Transverse colon (tissue), 4 donors: ENCODE measurements at regions not wholly inside any gene's neighbourhood (a gene's known extent, or its start where the extent isn't known, plus 50 kb on each side); places are given as distances from the start of the nearest gene placed in this dataset.

Experiments
- DNase-seq: peaks from one replicate; pipeline ENCODE4 v3.0.0-alpha.2; 2019
- H3K27ac ChIP-seq, 4 donors: fragments of 200-600 bp; sonication (generic); 2 replicates each; pipeline ENCODE4 v1.5.1; 2016 to 2018; ENCODE audit warnings: inconsistent platforms in 4 of 4
- H3K27me3 ChIP-seq: fragments of 200-600 bp; sonication (generic); 2 replicates; pipeline ENCODE4 v1.5.1; 2017; ENCODE audit warnings: inconsistent platforms
- H3K36me3 ChIP-seq, 4 donors: fragments of 200-600 bp; sonication (generic); 2 replicates each; pipeline ENCODE4 v1.5.1; 2017 to 2019; ENCODE audit warnings: inconsistent platforms in 4 of 4
- H3K4me1 ChIP-seq, 4 donors: fragments of 200-600 bp; sonication (generic); 2 replicates each; pipeline ENCODE4 v1.5.1; 2017 to 2020; ENCODE audit warnings: inconsistent platforms in 4 of 4
- H3K4me3 ChIP-seq, 4 donors: fragments of 200-600 bp; sonication (generic); 1 replicate in 1 of 4; 2 replicates in 3 of 4; pipeline versions ENCODE4 v1.5.1 to v1.6.1; 2017 to 2019; ENCODE audit warnings: inconsistent platforms in 4 of 4
- H3K9me3 ChIP-seq, 2 donors: fragments of 200-600 bp; sonication (generic); 2 replicates each; pipeline ENCODE4 v1.5.1; 2017 to 2019; ENCODE audit warnings: inconsistent platforms in 2 of 2
- EP300 ChIP-seq: sonication (generic); formaldehyde crosslinking; IDR thresholded peaks from one replicate; pipeline ENCODE4 v1.6.1; 2017; ENCODE audit warnings: antibody characterized with exemption, low read depth
- POLR2A ChIP-seq: fragments of 450-650 bp; IDR thresholded peaks from one replicate; pipeline ENCODE4 v1.6.1; 2016; ENCODE audit warnings: antibody characterized with exemption, mild to moderate bottlenecking, moderate library complexity
- POLR2AphosphoS5 ChIP-seq, 3 donors: sonication (generic); formaldehyde crosslinking; IDR thresholded peaks; one replicate each; pipeline ENCODE4 v1.6.1; 2016; ENCODE audit warnings: antibody characterized with exemption in 3 of 3
- WGBS, 2 donors: methylation state at CpG; one replicate each; pipeline ENCODE4 v1.1.5; 2018; ENCODE audit warnings: low coverage in 1 of 2; 5-methylcytosine and 5-hydroxymethylcytosine counted together
- in situ Hi-C, 4 donors: fragments of 200-750 bp; cut with MboI; loops; one replicate each; pipeline versions ENCODE4 v1.15.0 to v1.15.1; 2017; ENCODE audit warnings: low sequenced_read_pairs in 3 of 4, low pct_ligation_motif_present in 1 of 4, low pct_unique_long_range_greater_than_20kb in 1 of 4
- intact Hi-C: fragments of 100-400 bp; cut with DNase I; formaldehyde crosslinking; loops from one replicate; pipeline ENCODE4 v1.15.1; 2023; ENCODE audit warnings: low total_unique reads
- TF ChIP-seq, protein P1 (sequence below), 5 experiments: fragments of 200-600 bp in 3 of 5; fragments of 450-650 bp in 2 of 5; sonication (generic) in 3 of 5; IDR thresholded peaks; 1 replicate in 2 of 5; 2 replicates in 3 of 5; pipeline ENCODE4 v1.5.1; 2016 to 2017; ENCODE audit warnings: antibody characterized with exemption in 5 of 5, inconsistent platforms in 3 of 5, mild to moderate bottlenecking in 2 of 5, moderate library complexity in 1 of 5

- no peaks in the 10 kb centered on the region for H3K36me3 ChIP-seq
- WGBS, 2 donors: 80 to 81% methylated on average over 1 to 6 of the region's 6 CpGs
- H3K4me1 ChIP-seq: no peaks in the 10 kb centered on the region
- no peak for DNase-seq
- intact Hi-C loops: no loop called here
- H3K9me3 ChIP-seq: no peaks in the 10 kb centered on the region
- TF ChIP-seq POLR2A (no peak), POLR2AphosphoS5 (IDR thresholded peaks at IDR 0.05) (no peak)
- TF ChIP-seq, protein P1, sequence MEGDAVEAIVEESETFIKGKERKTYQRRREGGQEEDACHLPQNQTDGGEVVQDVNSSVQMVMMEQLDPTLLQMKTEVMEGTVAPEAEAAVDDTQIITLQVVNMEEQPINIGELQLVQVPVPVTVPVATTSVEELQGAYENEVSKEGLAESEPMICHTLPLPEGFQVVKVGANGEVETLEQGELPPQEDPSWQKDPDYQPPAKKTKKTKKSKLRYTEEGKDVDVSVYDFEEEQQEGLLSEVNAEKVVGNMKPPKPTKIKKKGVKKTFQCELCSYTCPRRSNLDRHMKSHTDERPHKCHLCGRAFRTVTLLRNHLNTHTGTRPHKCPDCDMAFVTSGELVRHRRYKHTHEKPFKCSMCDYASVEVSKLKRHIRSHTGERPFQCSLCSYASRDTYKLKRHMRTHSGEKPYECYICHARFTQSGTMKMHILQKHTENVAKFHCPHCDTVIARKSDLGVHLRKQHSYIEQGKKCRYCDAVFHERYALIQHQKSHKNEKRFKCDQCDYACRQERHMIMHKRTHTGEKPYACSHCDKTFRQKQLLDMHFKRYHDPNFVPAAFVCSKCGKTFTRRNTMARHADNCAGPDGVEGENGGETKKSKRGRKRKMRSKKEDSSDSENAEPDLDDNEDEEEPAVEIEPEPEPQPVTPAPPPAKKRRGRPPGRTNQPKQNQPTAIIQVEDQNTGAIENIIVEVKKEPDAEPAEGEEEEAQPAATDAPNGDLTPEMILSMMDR (IDR thresholded peaks at IDR 0.05): no peak
- in situ Hi-C loops: no loop called here
- no peaks in the 10 kb centered on the region for H3K27me3 ChIP-seq
- no peak overlapping the region for H3K27ac ChIP-seq
- no peak overlapping the region for H3K4me3 ChIP-seq
Measured at GRCh38 chrX:5537098-5537497, 691.6 kb downstream of the NLGN4X start.

- in situ Hi-C loops (no loop called here), intact Hi-C loops (no loop called here)
- WGBS, 2 donors: 37 to 66% methylated on average over 2 to 3 of the region's 3 CpGs
- Histone ChIP-seq H3K4me3 (no peak overlapping the region), H3K27me3 (no peaks in the 10 kb centered on the region), H3K27ac (no peak overlapping the region), H3K9me3 (no peaks in the 10 kb centered on the region), H3K36me3 (no peaks in the 10 kb centered on the region), H3K4me1 (no peaks in the 10 kb centered on the region)
- no peak for DNase-seq
- TF ChIP-seq, protein P1 (IDR thresholded peaks at IDR 0.05): no peak
- TF ChIP-seq EP300 (no peak), POLR2AphosphoS5 (IDR thresholded peaks at IDR 0.05) (no peak), POLR2A (no peak)
Measured at GRCh38 chrX:5536261-5536660, 692.4 kb downstream of the NLGN4X start.

DNA sequence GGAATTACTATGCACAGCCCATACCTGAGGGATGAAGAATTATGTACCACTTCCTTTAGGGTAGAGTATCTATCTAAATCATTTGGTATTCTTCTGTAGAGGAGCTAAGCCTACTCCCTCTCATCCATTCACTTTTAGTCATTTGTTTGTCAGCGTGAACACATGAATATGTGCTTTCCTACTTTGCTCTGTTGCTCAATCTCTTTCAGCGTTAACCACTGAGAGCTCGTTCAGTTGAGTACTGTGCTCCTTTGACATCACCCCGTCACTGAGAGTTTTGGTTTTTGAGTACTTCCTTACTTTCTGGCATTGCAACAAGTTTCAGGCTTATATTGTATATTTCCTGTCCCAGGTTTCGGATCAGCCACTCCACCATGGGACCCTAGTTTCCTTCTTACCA, 700.6 kb downstream of the NLGN4X start:
- in situ Hi-C loops: no loop called here
- no peaks in the 10 kb centered on the region for H3K36me3 ChIP-seq
- H3K9me3 ChIP-seq: no peaks in the 10 kb centered on the region
- DNase-seq: no peak
- intact Hi-C loops: no loop called here
- no peak overlapping the region for H3K4me3 ChIP-seq
- WGBS, 2 donors: 85 to 87% methylated on average over 3 to 5 of the region's 5 CpGs
- no peaks in the 10 kb centered on the region for H3K4me1 ChIP-seq
- TF ChIP-seq, protein P1 (IDR thresholded peaks at IDR 0.05): no peak
- no peak for TF ChIP-seq POLR2AphosphoS5 (IDR thresholded peaks at IDR 0.05)
- TF ChIP-seq EP300: no peak
- TF ChIP-seq POLR2A: no peak
- H3K27me3 ChIP-seq: no peaks in the 10 kb centered on the region
- no peak overlapping the region for H3K27ac ChIP-seq

DNA sequence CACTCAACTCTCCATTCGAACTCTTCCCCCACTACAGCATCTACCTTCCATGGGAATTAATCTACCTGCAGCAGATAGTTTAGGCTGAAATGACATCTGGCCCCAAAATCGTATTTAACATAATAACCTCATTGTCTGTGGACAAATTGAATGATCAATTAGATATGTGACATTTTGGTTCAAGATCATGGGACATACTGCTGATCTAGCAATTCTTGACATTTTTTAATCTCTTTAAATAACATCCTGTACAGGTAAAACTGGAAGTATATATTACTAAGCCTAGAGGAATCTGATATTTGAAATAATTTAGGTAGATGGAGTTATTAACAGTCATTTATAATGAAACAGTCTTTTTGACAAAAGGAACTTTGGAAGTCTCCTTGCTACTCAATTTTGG, 702.5 kb downstream of the NLGN4X start:
- intact Hi-C loops: no loop called here
- Histone ChIP-seq H3K4me1 (no peaks in the 10 kb centered on the region), H3K4me3 (no peak overlapping the region), H3K27me3 (no peaks in the 10 kb centered on the region), H3K9me3 (no peaks in the 10 kb centered on the region), H3K36me3 (no peaks in the 10 kb centered on the region), H3K27ac (no peak overlapping the region)
- DNase-seq: no peak
- WGBS, 2 donors: 60 to 67% methylated on average over 1 to 2 of the region's 2 CpGs
- TF ChIP-seq, protein P1 (IDR thresholded peaks at IDR 0.05): no peak
- no peak for TF ChIP-seq EP300
- no peak for TF ChIP-seq POLR2AphosphoS5 (IDR thresholded peaks at IDR 0.05)
- TF ChIP-seq POLR2A: no peak
- in situ Hi-C loops: no loop called here
